ENCODE measurements at regions not wholly inside any gene's neighbourhood (a gene's known extent, or its start where the extent isn't known, plus 50 kb on each side); places are given as distances from the start of the nearest gene placed in this dataset.

- Histone ChIP-seq H3K27me3 (ENCODE audit: control insufficient read depth in 3 of 3, insufficient read depth in 3 of 3, low read length in 2 of 3) (no peaks in the 10 kb centered on the region), H3K27ac (ENCODE audit: low read depth in 1 of 2, low read length in 1 of 2) (no peak overlapping the region), H3K4me3 (no peak overlapping the region), H3K4me1 (ENCODE audit: control insufficient read depth in 5 of 5, insufficient read depth in 5 of 5, low read length in 5 of 5) (peaks cover 3 to 28% (median 10%) of the 10 kb centered on the region in 5 donors), H3K9me3 (ENCODE audit: control insufficient read depth in 4 of 4, insufficient read depth in 3 of 4, low read length in 3 of 4) (no peaks in the 10 kb centered on the region), H3K36me3 (ENCODE audit: control insufficient read depth in 4 of 4, insufficient read depth in 4 of 4, low read length in 4 of 4) (no peaks in the 10 kb centered on the region), H3K9ac (ENCODE audit: insufficient read depth in 1 of 2, low read length in 2 of 2) (no peak overlapping the region)
- ATAC-seq (ENCODE audit: insufficient read depth, low FRiP score) = no peak
- no peak for TF ChIP-seq CTCF (IDR thresholded peaks at IDR 0.05; ENCODE audit: control extremely low read depth, extremely low read depth)
- DNase-seq = no peak
- 91 to 93% methylated on average over 8 of the region's 8 CpGs for WGBS, 2 donors
Observed at GRCh38 chr6:156654919-156655918, 122.0 kb upstream of the ARID1B start.

- no peak for TF ChIP-seq CTCF (IDR thresholded peaks at IDR 0.05; ENCODE audit: control extremely low read depth, extremely low read depth)
- DNase-seq (no peak), ATAC-seq (ENCODE audit: insufficient read depth, low FRiP score) (no peak)
- Histone ChIP-seq H3K9me3 (ENCODE audit: control insufficient read depth in 4 of 4, insufficient read depth in 3 of 4, low read length in 3 of 4) (no peaks in the 10 kb centered on the region), H3K27me3 (ENCODE audit: control insufficient read depth in 3 of 3, insufficient read depth in 3 of 3, low read length in 2 of 3) (no peaks in the 10 kb centered on the region), H3K4me1 (ENCODE audit: control insufficient read depth in 5 of 5, insufficient read depth in 5 of 5, low read length in 5 of 5) (peaks cover 0 to 19% (median under 1%) of the 10 kb centered on the region in 5 donors), H3K4me3 (no peak overlapping the region), H3K27ac (ENCODE audit: low read depth in 1 of 2, low read length in 1 of 2) (no peak overlapping the region), H3K9ac (ENCODE audit: insufficient read depth in 1 of 2, low read length in 2 of 2) (no peak overlapping the region), H3K36me3 (ENCODE audit: control insufficient read depth in 4 of 4, insufficient read depth in 4 of 4, low read length in 4 of 4) (no peaks in the 10 kb centered on the region)
- WGBS, 2 donors = 95% methylated on average over 5 of the region's 5 CpGs
Observed at GRCh38 chr6:156652231-156652750, 124.9 kb upstream of the ARID1B start.

- Histone ChIP-seq H3K27me3 (ENCODE audit: control insufficient read depth in 3 of 3, insufficient read depth in 3 of 3, low read length in 2 of 3) (no peaks in the 10 kb centered on the region), H3K9me3 (ENCODE audit: control insufficient read depth in 4 of 4, insufficient read depth in 3 of 4, low read length in 3 of 4) (no peaks in the 10 kb centered on the region), H3K9ac (ENCODE audit: insufficient read depth in 1 of 2, low read length in 2 of 2) (no peak overlapping the region), H3K36me3 (ENCODE audit: control insufficient read depth in 4 of 4, insufficient read depth in 4 of 4, low read length in 4 of 4) (no peaks in the 10 kb centered on the region), H3K4me1 (ENCODE audit: control insufficient read depth in 5 of 5, insufficient read depth in 5 of 5, low read length in 5 of 5) (peaks cover 0 to 13% (median 0%) of the 10 kb centered on the region in 5 donors), H3K27ac (ENCODE audit: low read depth in 1 of 2, low read length in 1 of 2) (no peak overlapping the region), H3K4me3 (no peak overlapping the region)
- WGBS, 2 donors = 52 to 71% methylated on average over 8 of the region's 8 CpGs
- no peak for DNase-seq
- TF ChIP-seq CTCF (IDR thresholded peaks at IDR 0.05; ENCODE audit: control extremely low read depth, extremely low read depth) = no peak
- no peak for ATAC-seq (ENCODE audit: insufficient read depth, low FRiP score)
Observed at GRCh38 chr6:156651486-156651885, 125.7 kb upstream of the ARID1B start.
